HEK293T (cell line): ENCODE measurements at regions not wholly inside any gene's neighbourhood (a gene's known extent, or its start where the extent isn't known, plus 50 kb on each side); places are given as distances from the start of the nearest gene placed in this dataset.

ENCODE experiments used
- ARNT ChIP-seq: fragments of 450-650 bp; IDR thresholded peaks from 2 replicates; pipeline ENCODE4 v1.6.1; 2017; ENCODE audit warnings: mild to moderate bottlenecking
- BHLHE40 ChIP-seq: fragments of 450-650 bp; IDR thresholded peaks from 2 replicates; pipeline ENCODE4 v1.6.1; 2016; ENCODE audit warnings: mild to moderate bottlenecking, moderate library complexity, borderline replicate concordance
- ELF4 ChIP-seq: fragments of 450-650 bp; IDR thresholded peaks from 2 replicates; pipeline ENCODE4 v1.6.1; 2017; ENCODE audit warnings: antibody characterized with exemption
- FOXK2 ChIP-seq: fragments of 450-650 bp; IDR thresholded peaks from 2 replicates; pipeline ENCODE4 v1.6.1; 2016; ENCODE audit warnings: mild to moderate bottlenecking
- FOXM1 ChIP-seq: fragments of 450-650 bp; IDR thresholded peaks from 2 replicates; pipeline ENCODE4 v1.6.1; 2017; ENCODE audit warnings: mild to moderate bottlenecking, borderline replicate concordance
- SP1 ChIP-seq: fragments of 450-650 bp; IDR thresholded peaks from 2 replicates; pipeline ENCODE4 v1.6.1; 2017

DNA sequence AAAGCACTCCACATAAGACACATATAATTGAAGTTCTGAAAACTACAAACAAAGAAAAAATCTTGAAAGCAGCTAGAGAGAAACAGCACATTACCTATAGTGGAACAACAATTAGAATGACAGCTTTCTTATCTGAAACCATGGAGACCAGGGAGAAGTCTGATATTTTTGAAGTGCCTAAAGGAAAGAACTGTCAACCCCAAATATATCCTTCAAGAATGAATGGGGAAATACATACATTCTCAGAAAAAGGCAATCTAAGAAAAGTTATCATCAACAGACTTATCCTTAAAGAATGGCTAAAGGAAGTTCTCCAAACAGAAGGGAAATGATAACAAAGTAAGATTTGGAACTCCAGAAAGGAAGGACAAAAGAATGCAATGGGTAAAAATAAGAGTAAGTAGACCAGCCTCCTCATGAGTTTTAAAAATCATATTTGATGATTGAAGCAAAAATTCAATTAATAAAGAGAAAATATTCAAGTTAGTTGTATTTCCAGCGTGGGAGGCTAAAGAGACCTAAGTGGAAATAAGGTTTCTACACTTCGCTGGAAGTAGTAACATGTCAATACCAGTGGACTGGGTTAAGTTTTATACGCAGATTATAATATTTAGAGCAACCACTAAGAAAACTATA, 170.8 kb upstream of the SAMSN1 start:
- no peak for TF ChIP-seq SP1
- TF ChIP-seq BHLHE40 = no peak
- no peak for TF ChIP-seq FOXM1
- TF ChIP-seq FOXK2 = no peak
- TF ChIP-seq ELF4 = no peak
- TF ChIP-seq ARNT = no peak
